ENCODE measurements at regions not wholly inside any gene's neighbourhood (a gene's known extent, or its start where the extent isn't known, plus 50 kb on each side); places are given as distances from the start of the nearest gene placed in this dataset.

- no peak overlapping the region for H3K4me3 ChIP-seq
- TF ChIP-seq CTCF (IDR thresholded peaks at IDR 0.05; ENCODE audit: control extremely low read depth, extremely low read depth) = no peak
- H3K27me3 ChIP-seq (ENCODE audit: control insufficient read depth in 3 of 3, insufficient read depth in 3 of 3, low read length in 2 of 3) = no peaks in the 10 kb centered on the region
- H3K9me3 ChIP-seq (ENCODE audit: control insufficient read depth in 4 of 4, insufficient read depth in 3 of 4, low read length in 3 of 4) = peaks cover 0 to 5% (median 0%) of the 10 kb centered on the region in 4 donors
- peaks cover 0 to 21% (median 7%) of the 10 kb centered on the region in 5 donors for H3K4me1 ChIP-seq (ENCODE audit: control insufficient read depth in 5 of 5, insufficient read depth in 5 of 5, low read length in 5 of 5)
- peak; percentile 68 to 83 (median 78) for DNase-seq
- H3K27ac ChIP-seq (ENCODE audit: low read depth in 1 of 2, low read length in 1 of 2) = peak overlapping the region; percentile 73 to 93
- H3K9ac ChIP-seq (ENCODE audit: insufficient read depth in 1 of 2, low read length in 2 of 2) = peak overlapping the region in 1 of 2 donors; percentile 26
- ATAC-seq (ENCODE audit: insufficient read depth, low FRiP score) = peak; percentile 59
- 22 to 38% methylated on average over 3 of the region's 3 CpGs for whole genome bisulfite sequencing, 2 donors
- H3K36me3 ChIP-seq (ENCODE audit: control insufficient read depth in 4 of 4, insufficient read depth in 4 of 4, low read length in 4 of 4) = no peaks in the 10 kb centered on the region
Measured at GRCh38 chr12:98439471-98439951, 75.9 kb upstream of the TMPO start.

- no peaks in the 10 kb centered on the region for H3K27me3 ChIP-seq (ENCODE audit: control insufficient read depth in 3 of 3, insufficient read depth in 3 of 3, low read length in 2 of 3)
- H3K9ac ChIP-seq (ENCODE audit: insufficient read depth in 1 of 2, low read length in 2 of 2) = no peak overlapping the region
- no peak for TF ChIP-seq CTCF (IDR thresholded peaks at IDR 0.05; ENCODE audit: control extremely low read depth, extremely low read depth)
- no peaks in the 10 kb centered on the region for H3K36me3 ChIP-seq (ENCODE audit: control insufficient read depth in 4 of 4, insufficient read depth in 4 of 4, low read length in 4 of 4)
- ATAC-seq (ENCODE audit: insufficient read depth, low FRiP score) (peak; percentile 83), DNase-seq (peak; percentile 91 to 98 (median 98))
- WGBS, 2 donors = 3% methylated on average over 4 of the region's 4 CpGs
- H3K27ac ChIP-seq (ENCODE audit: low read depth in 1 of 2, low read length in 1 of 2) = peak overlapping the region in 1 of 2 donors; percentile 73
- H3K9me3 ChIP-seq (ENCODE audit: control insufficient read depth in 4 of 4, insufficient read depth in 3 of 4, low read length in 3 of 4) = peaks cover 0 to 4% (median 0%) of the 10 kb centered on the region in 4 donors
- peaks cover 0 to 21% (median 7%) of the 10 kb centered on the region in 5 donors for H3K4me1 ChIP-seq (ENCODE audit: control insufficient read depth in 5 of 5, insufficient read depth in 5 of 5, low read length in 5 of 5)
- H3K4me3 ChIP-seq = no peak overlapping the region
Measured at GRCh38 chr12:98439981-98440581, 75.3 kb upstream of the TMPO start.

- WGBS, 2 donors = 88 to 93% methylated on average over 1 of the region's 1 CpG
- no peak for TF ChIP-seq CTCF (IDR thresholded peaks at IDR 0.05; ENCODE audit: control extremely low read depth, extremely low read depth)
Measured at GRCh38 chr12:98446060-98446459, 69.3 kb upstream of the TMPO start.

More at GRCh38 chr12:98446060-98446459, 69.3 kb upstream of the TMPO start:
- no peak for ATAC-seq (ENCODE audit: insufficient read depth, low FRiP score)
- Histone ChIP-seq H3K27ac (ENCODE audit: low read depth in 1 of 2, low read length in 1 of 2) (no peak overlapping the region), H3K36me3 (ENCODE audit: control insufficient read depth in 4 of 4, insufficient read depth in 4 of 4, low read length in 4 of 4) (no peaks in the 10 kb centered on the region), H3K27me3 (ENCODE audit: control insufficient read depth in 3 of 3, insufficient read depth in 3 of 3, low read length in 2 of 3) (no peaks in the 10 kb centered on the region), H3K9ac (ENCODE audit: insufficient read depth in 1 of 2, low read length in 2 of 2) (no peak overlapping the region), H3K9me3 (ENCODE audit: control insufficient read depth in 4 of 4, insufficient read depth in 3 of 4, low read length in 3 of 4) (no peaks in the 10 kb centered on the region), H3K4me3 (no peak overlapping the region), H3K4me1 (ENCODE audit: control insufficient read depth in 5 of 5, insufficient read depth in 5 of 5, low read length in 5 of 5) (peaks cover 0 to 7% (median 3%) of the 10 kb centered on the region in 5 donors)
- no peak for DNase-seq
